NCI-H2107 (cell line): ENCODE measurements at regions not wholly inside any gene's neighbourhood (a gene's known extent, or its start where the extent isn't known, plus 50 kb on each side); places are given as distances from the start of the nearest gene placed in this dataset.
"Not testable (repeated sequence)": the region's sequence is repeated elsewhere in the genome, so short reads cannot be mapped to it uniquely, and the experiment has no call there.

Experiments
- DNase-seq: peaks from one replicate; lab custom pipeline; 2025; lab: John Stamatoyannopoulos, UW

DNA sequence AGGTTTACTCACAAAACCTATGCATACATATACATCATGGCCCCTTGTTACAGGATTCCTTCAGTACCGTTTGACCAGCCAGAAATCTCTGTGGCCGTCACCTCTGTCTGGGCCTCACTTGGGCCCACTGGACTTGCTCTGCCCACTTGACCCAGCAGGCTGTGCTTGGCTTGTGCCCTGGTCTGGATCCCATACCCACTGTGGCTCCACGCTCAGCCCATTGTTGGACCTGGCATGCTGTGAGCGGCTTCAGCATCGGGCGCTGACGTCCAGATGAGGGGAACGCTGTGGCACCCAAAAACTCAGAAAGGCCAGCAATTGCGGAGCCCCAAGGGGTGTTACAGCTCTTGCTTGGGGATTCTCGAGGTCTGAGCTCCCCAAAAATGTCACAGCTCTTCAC is 733.6 kb downstream of the PLOD2 start:
- DNase-seq: no peak

DNA sequence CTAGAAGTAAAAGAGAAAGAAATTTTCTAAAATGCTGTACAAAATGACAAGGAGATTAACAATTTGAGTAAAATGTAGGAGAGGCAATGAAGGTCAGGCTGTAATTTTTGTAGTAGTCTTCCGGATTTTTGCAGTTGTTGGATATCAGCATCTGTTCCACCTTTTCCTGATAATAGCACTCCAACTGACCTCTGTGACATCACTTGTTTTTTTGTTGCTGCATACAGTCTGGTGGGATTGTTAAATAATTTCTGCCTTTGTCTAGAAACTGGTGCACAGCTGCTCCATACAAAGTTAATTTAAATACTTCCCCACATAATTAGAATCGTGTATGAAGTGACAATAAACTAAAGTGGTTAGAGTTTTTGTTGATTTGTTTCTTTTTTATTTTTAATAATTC is 731.4 kb downstream of the PLOD2 start:
- DNase-seq: no peak

DNA sequence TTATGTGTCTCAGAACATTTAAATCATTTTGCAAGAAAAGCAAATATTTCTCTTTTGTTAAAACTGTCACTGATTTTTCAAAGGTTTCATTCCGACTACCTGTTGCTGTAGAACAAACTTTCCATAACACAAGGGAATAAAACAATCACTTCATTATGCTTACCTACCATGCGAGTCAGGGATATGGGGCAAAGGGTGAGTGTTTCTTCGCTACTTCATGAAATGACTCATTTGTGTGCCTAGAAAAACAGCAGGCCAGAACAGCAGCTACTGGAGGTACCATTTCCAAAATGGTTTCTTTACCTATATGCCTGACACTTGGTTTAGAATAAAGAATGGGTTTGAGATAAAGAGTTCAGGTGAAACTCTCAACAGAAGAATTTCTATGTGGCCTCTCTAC is 712.5 kb downstream of the PLOD2 start:
- DNase-seq: no peak

DNA sequence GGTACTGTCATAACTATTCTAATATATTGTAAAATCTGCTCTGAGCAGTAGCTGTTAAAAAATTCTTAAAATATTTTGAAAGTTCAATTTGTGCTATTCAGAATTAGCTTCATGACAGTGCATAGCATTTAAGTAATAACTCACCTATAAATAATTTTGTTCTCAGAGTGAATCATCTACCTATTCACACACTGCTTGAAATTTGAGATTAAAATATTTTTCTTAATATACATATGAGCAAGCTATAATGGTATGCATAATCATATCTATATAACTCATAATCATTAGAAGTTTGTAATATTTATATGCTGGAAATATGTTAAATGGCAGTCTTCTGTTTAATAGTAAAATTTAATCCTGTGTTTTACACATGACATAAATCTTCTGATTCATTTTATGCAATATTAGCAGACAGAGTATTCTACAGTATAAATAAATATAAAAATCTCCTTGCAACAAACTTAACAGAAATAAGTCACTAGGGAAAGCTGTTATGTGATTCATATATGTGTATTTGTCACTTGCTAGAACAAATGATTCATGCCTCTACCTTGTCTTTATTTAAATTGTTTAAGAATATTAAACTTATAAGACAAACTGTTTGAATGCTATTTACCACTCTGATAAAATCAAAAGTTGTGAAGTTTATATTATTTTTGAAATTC is 710.8 kb downstream of the PLOD2 start:
- no peak for DNase-seq

DNA sequence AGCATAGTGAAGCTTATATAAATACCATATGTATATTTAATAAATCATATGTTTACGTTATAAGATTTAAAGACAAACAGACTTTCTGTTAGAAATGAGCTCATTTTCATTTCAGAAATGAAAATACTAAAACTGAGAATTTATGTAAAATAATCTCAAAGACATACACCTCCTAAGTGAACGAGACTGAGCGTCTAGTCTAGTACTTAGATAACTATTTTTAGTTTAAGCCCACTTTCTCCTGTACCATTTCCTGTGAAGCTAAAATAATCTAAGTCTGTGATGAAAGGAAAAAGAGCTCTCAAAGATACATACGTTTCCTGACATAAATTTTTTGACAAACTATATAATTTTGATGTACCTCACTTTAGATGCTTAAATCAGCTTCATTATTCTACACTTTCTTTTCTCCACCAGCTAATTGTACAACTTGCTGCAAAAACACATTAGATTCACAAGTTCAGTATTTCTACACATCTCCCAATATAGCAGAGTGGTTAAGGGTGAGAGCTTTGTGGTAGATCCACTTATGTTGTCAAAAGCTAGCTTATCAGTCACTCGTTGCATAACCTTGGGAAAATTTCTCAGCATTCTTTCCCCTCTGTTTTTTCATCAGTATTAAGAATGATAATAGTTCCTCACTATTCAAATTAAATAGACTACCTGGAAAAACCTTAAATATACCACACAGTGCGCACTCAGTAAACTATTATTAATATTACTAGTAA is 703.0 kb downstream of the PLOD2 start:
- no peak for DNase-seq

DNA sequence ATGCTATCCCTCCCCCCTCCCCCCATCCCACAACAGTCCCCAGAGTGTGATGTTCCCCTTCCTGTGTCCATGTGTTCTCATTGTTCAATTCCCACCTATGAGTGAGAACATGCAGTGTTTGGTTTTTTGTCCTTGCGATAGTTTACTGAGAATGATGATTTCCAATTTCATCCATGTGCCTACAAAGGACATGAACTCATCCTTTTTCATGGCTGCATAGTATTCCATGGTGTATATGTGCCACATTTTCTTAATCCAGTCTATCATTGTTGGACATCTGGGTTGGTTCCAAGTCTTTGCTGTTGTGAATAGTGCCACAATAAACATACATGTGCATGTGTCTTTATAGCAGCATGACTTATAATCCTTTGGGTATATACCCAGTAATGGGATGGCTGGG is 701.3 kb downstream of the PLOD2 start:
- DNase-seq: not testable (repeated sequence)

DNA sequence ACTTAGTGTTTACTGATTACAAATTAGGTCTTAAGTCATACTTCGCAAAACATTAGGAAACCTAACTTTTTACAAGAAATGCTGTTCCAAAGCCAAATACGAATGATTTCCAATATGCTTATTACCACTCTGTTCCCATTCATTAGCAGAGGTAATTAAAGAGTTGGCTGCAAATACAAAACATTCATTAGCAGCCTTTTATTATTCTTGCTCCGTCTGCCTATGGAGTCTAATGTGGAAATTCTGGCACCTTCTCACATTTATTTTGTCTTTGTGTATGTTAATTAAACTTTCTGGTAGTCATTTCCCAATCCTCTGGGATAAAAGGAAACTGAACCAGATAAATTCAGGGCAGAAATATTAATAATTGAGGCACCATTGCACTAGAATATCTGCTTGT is 689.0 kb downstream of the PLOD2 start:
- DNase-seq: no peak

DNA sequence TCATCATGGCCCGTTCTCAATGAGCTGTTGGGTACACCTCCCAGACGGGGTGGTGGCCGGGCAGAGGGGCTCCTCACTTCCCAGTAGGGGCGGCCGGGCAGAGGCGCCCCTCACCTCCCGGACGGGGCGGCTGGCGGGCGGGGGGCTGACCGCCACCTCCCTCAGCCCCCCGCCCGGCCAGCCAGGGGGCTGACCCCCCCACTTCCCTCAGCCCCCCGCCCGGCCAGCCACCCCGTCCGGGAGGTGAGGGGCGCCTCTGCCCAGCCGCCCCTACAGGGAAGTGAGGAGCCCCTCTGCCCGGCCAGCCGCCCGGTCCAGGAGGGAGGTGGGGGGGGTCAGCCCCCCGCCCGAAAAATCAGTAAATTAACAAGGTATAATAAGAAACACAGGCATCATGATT is 678.2 kb downstream of the PLOD2 start:
- DNase-seq: not testable (repeated sequence)

DNA sequence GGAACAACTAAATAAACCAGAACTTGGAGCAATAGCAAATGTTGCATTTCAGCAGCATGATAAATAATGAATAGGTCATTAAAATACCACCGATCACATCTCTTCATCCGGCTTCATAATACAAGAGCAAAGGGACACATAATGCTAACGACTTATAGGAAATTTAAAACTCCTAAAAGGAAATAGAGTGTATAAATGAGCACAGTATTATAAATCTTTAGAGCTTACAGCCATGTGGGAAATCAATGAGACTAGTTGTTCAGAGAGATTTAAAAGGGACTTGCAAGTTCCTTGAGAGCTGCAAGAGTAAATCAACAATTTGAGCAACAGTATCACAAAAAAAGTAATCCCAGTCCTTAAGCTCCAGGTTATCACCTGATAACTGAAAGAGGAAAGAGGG is 677.0 kb downstream of the PLOD2 start:
- no peak for DNase-seq

DNA sequence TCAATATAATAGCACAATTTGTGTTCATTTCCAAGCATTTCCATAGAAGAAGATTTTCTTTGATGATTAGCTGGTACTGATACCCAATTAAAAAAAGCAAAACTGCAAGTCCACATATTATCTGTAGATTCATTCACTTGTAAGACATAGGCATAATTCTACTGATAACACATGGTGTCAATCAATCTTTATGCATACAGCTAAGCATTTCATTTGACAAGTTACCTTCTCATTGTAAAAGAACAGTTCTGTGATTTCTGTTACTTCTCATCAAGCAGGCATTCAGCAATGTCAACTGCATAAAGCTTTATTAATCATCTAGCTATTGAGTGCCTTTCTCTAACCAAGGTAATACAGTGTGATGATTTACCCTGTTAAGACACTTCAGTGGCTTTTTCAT is 672.0 kb downstream of the PLOD2 start:
- no peak for DNase-seq

DNA sequence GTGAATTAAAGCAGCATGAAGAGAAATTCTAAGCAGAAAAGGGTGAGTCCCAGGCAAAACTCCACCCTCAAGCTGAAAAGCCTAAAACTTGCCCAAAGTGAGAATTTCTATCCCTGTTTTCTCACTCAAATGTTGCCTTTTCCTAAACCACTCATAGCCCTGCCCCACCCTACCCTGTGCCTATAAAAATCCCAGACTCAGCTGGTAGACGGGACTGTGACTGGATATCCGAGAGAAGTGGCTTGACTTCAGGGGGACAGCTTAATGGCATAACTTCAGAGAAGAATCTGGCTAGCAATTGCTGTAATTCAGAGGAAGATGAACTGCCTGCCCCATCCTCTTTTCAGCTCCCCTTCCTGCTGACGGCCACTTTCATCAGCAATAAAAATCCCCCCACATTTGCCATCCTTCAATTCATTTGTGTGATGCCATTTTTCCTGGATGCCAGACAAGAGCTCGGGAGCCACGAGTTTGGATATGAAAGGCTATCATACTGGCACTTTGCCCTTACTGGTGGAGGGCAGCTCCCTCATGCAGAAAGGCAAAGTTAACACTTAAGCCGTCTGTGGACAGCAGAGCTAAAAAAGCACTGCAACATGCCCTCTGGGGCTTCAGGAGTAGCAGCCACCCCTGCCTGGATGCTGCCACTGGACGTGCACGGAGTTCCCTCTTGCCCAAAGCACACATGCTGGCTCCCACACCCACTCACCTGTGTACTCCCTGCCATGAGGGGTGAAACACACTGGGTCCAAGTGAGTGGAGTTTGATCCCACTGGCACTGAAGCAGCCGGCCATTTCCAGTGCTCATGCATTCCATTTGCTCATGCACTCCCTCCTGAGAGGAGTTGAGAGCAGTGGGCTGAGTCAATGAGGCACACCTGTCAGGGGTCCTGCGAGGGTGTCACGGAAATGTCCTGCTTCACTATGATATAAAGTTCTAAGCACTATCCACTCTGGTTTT is 670.6 kb downstream of the PLOD2 start:
- no peak for DNase-seq

DNA sequence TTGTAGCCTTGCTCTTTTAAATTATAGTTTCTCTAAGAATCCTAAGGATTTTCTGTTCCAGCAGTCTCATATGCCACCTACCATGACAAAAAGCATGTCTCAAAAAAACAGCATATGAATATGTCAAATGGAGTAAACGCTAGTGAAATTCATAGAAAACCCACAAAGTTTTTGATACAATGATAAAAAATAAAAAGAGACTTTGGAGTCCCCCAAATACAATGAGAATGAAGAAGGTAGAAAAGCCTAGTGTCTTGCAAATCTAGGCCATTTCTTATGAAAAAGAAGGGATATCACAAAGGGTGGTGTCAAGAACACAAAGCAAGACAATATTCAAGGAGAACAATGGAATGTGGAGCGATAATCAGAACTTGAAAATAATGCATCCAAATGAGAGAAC is 668.5 kb downstream of the PLOD2 start:
- DNase-seq: no peak

DNA sequence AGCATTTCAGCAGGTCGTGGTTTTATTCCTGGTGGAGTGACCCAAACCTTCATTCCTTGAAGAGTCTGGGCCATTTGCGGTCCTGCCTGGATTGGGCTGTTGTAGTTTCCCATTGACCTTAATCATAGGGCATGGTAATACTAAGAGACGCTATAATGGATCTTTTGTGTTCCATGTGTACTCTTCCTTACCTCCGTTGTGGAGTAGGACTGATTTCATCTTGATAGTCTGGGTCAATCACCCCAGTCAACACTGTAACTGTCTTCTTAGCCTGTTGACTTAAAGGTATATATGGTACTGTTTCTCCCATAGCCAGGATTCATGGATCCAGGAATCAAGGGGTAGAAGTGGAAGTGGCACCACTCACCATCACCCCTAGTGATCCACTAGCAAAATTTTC is 643.6 kb downstream of the PLOD2 start:
- not testable (repeated sequence) for DNase-seq

DNA sequence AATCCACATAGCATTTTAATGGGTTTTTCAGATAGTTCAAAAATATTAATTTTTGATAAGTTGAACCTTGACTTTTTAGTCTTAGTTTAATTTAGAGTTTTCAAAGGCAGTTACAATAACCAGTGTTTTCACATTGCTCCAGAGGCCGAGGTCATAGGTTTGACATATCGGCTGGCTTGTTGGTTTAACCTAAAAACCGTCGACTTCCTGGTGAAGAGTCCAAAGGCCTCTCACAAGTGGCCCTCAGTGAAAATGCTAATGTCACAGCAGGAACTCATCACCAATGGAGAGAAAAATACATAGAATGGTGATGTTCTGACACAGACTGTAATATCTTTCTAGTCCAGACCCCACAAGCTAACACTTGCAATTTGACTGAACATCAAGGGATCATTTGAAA is 642.3 kb downstream of the PLOD2 start:
- no peak for DNase-seq

DNA sequence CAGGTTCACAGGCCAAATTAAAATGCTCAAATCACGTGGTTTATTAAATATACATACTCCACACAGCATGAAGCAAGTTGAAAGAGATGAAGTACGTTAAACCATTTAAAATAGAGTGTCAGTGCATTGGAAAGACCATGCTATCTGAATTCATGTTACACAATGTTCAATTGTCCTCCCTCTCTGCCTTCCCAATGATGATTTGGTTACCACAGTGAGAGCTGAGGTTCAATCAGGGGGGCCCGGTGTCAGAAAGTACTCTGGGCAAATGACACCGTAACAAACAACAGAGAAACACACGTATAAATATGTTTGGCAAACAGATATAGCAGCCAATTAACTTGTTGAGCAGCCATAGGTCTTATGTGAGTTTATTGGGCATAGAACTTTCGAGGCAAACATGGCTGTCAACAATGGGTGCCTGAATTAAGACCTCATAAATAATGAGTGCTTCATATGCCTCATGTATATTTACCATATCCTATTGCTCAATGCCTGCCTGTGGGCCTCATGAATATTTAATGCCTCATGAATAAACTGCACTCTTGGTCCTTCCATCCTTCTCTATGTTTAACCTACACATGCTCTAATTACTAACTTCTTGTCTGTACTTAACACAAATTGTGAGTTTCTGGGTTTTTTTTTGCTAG is 641.5 kb downstream of the PLOD2 start:
- DNase-seq: no peak

DNA sequence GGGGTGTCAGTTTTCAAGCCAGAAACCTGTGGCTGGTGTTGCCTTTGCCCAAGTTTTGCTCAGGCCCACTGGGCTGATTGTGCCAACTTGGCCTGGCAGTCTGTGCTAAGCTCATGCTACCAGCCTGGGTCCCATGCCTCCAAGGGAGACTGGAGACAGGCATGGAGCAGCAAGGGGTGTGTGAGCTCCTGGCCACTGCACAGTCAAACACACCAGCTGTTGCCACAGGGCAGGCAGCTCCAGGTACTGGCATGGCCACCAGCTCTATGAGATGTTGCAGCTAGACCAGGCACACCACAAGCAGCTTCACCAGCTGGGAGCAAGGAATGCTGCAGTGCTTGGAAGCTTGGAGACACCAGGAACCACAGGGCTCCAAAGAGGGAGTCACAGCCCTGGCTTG is 638.8 kb downstream of the PLOD2 start:
- no peak for DNase-seq

DNA sequence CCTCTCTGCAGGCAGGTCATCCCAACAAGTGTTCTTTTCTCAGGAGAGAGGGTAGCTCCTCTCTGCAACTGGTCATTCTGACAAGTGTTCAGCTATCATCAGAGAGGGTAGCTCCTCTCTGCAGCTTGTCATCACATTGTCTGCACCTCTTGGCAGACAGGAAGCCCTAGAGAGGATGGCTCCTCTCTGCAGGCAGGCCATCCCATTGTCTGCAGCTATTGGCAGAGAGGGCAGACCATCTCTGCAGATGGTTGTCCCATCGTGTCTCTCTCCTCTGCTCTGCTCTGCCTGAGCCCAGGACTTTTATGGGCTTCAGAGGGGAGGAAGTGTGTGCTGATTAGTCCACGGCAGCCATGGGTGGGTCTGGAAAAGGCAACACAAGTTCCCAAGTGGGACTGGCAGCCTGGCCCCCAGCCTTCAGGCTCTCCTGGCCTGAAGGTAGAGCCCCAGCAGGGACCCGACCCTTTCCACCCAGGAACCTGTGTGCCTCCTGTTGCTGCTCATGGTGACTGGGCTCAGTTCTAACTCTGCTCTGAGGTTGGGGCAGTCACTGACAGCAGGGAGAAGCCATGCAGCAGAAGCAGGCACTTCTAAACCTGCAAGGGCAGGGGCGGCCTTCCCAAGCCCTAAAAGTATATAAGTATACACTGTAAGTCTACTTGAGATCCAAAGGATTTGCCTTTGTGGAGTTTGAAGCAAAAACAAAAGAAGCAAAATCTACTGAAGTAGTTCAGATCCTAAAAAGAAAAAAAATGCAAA is 637.9 kb downstream of the PLOD2 start:
- DNase-seq: no peak

DNA sequence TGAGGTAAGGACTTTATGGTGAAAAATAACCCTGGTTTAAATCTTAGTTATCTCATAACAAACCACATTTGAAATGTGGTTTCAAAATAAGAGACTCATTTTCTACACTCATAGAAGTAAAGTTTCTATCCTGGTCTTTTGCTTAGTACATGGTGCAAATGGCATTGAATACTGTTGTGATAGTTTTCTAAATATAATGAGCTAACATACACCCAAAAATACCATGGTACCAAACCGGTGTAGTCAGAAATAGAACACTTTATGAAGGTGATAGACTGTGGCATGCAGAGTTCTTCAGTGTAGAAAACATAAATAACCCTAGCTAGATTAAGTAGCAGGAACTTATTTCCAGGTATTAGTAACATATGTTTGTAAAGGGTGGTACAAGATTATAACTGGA is 629.4 kb downstream of the PLOD2 start:
- DNase-seq: no peak

DNA sequence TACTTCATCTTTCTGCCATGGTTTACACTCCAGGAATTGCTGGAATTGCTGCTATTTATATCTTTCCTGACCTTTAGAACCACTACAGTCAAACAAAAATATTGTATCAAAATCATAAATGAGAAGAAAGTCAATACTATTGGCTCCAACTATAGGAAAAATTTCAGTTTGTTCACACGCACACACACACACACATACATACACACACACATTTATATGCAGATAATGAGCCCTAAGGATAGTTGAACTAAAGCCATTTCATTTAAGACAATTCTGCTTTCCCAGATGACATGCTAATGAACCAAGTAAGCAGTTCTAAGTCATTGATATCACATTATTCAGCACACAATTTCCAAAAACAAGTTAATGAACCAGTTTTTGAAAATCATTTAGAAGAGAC is 627.3 kb downstream of the PLOD2 start:
- no peak for DNase-seq

DNA sequence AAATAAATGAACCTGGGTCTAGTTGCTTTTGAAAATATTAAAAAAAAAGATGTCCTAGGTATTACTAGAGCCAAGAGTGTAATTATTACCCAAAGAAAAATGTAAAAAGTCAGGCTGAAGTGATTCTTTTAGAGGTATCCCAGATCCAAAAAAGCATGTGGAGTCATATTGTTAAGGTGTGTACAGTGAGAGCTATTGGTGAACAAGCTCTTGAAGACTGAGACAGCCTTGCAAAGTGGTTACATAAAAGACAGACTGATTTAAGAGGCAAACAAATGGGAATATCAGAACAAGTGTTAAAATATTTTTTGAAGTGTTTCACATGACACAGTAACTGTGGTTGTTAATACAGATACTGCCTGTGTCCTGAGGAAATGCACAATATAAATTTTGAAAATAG is 624.5 kb downstream of the PLOD2 start:
- no peak for DNase-seq

DNA sequence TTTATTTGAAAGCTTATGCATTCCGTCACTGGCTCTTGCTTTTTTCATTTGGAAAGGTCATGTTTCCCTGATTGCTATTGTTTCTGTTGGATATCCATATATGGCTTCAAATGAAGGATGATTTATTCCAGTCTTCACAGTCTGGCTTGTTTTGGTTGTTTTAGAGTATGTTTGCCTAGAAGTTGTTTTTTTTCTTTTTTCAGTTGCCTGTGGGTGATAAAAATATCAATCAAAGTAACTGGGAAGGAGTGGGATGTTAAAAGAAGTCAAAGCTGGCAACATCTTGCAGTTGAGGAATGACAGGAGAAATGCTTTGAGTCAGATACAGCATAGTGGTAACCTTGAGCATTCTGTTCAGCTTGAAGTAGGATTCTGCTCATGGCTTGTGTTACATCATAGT is 610.5 kb downstream of the PLOD2 start:
- no peak for DNase-seq

DNA sequence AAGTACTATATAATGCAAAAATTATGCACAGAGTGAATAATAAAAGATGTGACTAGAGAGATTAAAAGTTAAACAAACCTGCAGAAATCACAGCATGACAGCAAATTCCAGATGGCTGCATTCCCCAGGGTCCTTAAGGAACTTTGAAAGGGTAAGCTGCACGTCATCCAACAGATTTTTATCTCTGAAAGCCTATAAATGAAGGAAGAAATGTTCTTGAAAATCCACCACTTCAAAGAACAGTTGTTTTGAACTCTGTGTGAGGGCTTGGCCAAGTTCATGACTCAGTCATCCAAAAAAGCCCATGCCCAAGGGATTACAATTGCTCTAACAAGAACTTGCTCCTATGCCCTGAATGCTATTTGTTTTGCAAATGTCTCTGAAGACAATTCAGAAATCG is 603.6 kb downstream of the PLOD2 start:
- DNase-seq: no peak
